Keratinocyte (primary cell): ENCODE measurements at regions not wholly inside any gene's neighbourhood (a gene's known extent, or its start where the extent isn't known, plus 50 kb on each side); places are given as distances from the start of the nearest gene placed in this dataset.
A peak's percentile ranks its signal among the peaks of the same experiment; 100 is the strongest.
"Not testable (repeated sequence)": the region's sequence is repeated elsewhere in the genome, so short reads cannot be mapped to it uniquely, and the experiment has no call there.

Experiments used
- DNase-seq: peaks from one replicate; pipeline ENCODE4 v3.0.0-alpha.2; 2011; ENCODE audit warnings: low read depth, missing footprints, low spot score
- FAIRE-seq: peaks from 2 replicates; lab custom pipeline; 2011; peaks lifted over from hg19 to GRCh38; lab: Jason Lieb, UNC
- H2AFZ ChIP-seq: 2 replicates; pipeline ENCODE4 v1.6.0; 2012; ENCODE audit warnings: low read length, control low read depth, inconsistent platforms; ENCODE audit not compliant: control insufficient read depth
- H3K27ac ChIP-seq: 2 replicates; pipeline ENCODE4 v1.5.1; 2011; ENCODE audit warnings: low read length; ENCODE audit not compliant: control insufficient read depth, insufficient read depth
- H3K27me3 ChIP-seq: 3 replicates; pipeline ENCODE4 v1.6.0; 2011; ENCODE audit warnings: low read length; ENCODE audit not compliant: control insufficient read depth, insufficient read depth; ENCODE audit errors: extremely low read depth
- H3K36me3 ChIP-seq, 2 experiments: 2 replicates in 1 of 2; 3 replicates in 1 of 2; pipeline ENCODE4 v1.5.1; 2011; ENCODE audit warnings: low read length in 2 of 2, mild to moderate bottlenecking in 1 of 2; ENCODE audit not compliant: control insufficient read depth in 2 of 2, insufficient read depth in 2 of 2; ENCODE audit errors: extremely low read depth in 1 of 2
- H3K4me1 ChIP-seq: 3 replicates; pipeline ENCODE4 v1.5.1; 2011; ENCODE audit warnings: low read length; ENCODE audit not compliant: control insufficient read depth, insufficient read depth; ENCODE audit errors: extremely low read depth
- H3K4me2 ChIP-seq: 3 replicates; pipeline ENCODE4 v1.6.0; 2011; ENCODE audit warnings: low read depth, low read length; ENCODE audit not compliant: control insufficient read depth, insufficient read depth; ENCODE audit errors: extremely low read depth
- H3K4me3 ChIP-seq, 3 experiments: fragments of 200-600 bp in 1 of 3; sonication (generic) in 1 of 3; 2 replicates in 2 of 3; 3 replicates in 1 of 3; pipeline ENCODE4 v1.5.1; 2011 to 2016; ENCODE audit warnings: low read length in 3 of 3, mild to moderate bottlenecking in 3 of 3, control low read depth in 2 of 3, inconsistent platforms in 1 of 3, low read depth in 1 of 3, mixed read lengths in 1 of 3, mixed run types in 1 of 3, moderate library complexity in 1 of 3; ENCODE audit not compliant: control insufficient read depth in 2 of 3, insufficient read depth in 2 of 3; ENCODE audit errors: extremely low read depth in 1 of 3
- H3K79me2 ChIP-seq: 2 replicates; pipeline ENCODE4 v1.6.0; 2012; ENCODE audit warnings: low read length; ENCODE audit not compliant: control insufficient read depth, insufficient read depth
- H3K9ac ChIP-seq: 3 replicates; pipeline ENCODE4 v1.6.0; 2011; ENCODE audit warnings: low read length; ENCODE audit not compliant: control insufficient read depth, insufficient read depth; ENCODE audit errors: extremely low read depth
- H3K9me1 ChIP-seq: 3 replicates; pipeline ENCODE4 v1.6.0; 2011; ENCODE audit warnings: low read length; ENCODE audit not compliant: control insufficient read depth, insufficient read depth; ENCODE audit errors: extremely low read depth
- H3K9me3 ChIP-seq: 2 replicates; pipeline ENCODE4 v1.5.1; 2012; ENCODE audit warnings: low read depth, low read length; ENCODE audit not compliant: control insufficient read depth
- H4K20me1 ChIP-seq: 3 replicates; pipeline ENCODE4 v1.6.0; 2011; ENCODE audit warnings: low read length; ENCODE audit not compliant: control insufficient read depth, insufficient read depth; ENCODE audit errors: extremely low read depth
- EZH2 ChIP-seq: IDR thresholded peaks from one replicate; pipeline ENCODE4 v1.6.1; 2012; ENCODE audit warnings: inconsistent platforms, mild to moderate bottlenecking, low read length, moderate library complexity
- dilution Hi-C: fragments of 300-500 bp; cut with MboI; formaldehyde crosslinking; loops from one replicate; pipeline ENCODE4 v1.7.0; 2020; ENCODE audit warnings: low sequenced_read_pairs; ENCODE audit not compliant: extremely low pct_ligation_motif_present
- TF ChIP-seq, protein P1 (sequence below), 3 experiments: IDR thresholded peaks in 1 of 3; conservative IDR thresholded peaks in 1 of 3; optimal IDR thresholded peaks in 1 of 3; 2 replicates in 2 of 3; 3 replicates in 1 of 3; pipeline versions ENCODE3 to v1.5.1; 2011; ENCODE audit warnings: low read length in 3 of 3, mild to moderate bottlenecking in 3 of 3, moderate library complexity in 2 of 3, control low read depth in 1 of 3, inconsistent platforms in 1 of 3; ENCODE audit not compliant: insufficient read depth in 2 of 3; ENCODE audit errors: extremely low read depth in 1 of 3

- no peak for TF ChIP-seq EZH2
- TF ChIP-seq, protein P1, sequence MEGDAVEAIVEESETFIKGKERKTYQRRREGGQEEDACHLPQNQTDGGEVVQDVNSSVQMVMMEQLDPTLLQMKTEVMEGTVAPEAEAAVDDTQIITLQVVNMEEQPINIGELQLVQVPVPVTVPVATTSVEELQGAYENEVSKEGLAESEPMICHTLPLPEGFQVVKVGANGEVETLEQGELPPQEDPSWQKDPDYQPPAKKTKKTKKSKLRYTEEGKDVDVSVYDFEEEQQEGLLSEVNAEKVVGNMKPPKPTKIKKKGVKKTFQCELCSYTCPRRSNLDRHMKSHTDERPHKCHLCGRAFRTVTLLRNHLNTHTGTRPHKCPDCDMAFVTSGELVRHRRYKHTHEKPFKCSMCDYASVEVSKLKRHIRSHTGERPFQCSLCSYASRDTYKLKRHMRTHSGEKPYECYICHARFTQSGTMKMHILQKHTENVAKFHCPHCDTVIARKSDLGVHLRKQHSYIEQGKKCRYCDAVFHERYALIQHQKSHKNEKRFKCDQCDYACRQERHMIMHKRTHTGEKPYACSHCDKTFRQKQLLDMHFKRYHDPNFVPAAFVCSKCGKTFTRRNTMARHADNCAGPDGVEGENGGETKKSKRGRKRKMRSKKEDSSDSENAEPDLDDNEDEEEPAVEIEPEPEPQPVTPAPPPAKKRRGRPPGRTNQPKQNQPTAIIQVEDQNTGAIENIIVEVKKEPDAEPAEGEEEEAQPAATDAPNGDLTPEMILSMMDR (optimal IDR thresholded peaks at IDR 0.05 in 1 of 3, IDR thresholded peaks at IDR 0.05 in 1 of 3, conservative IDR thresholded peaks at IDR 0.05 in 1 of 3; ENCODE audit: extremely low read depth in 1 of 3, insufficient read depth in 2 of 3, low read length in 3 of 3), result no peak
- H3K9ac ChIP-seq, result no peak overlapping the region
- H3K36me3 ChIP-seq, result no peaks in the 10 kb centered on the region
- H3K79me2 ChIP-seq, result no peaks in the 10 kb centered on the region
- H3K9me3 ChIP-seq, result no peaks in the 10 kb centered on the region
- H3K9me1 ChIP-seq, result no peaks in the 10 kb centered on the region
- FAIRE-seq, result peak; percentile 92
- peak overlapping the region; percentile 46 for H3K4me2 ChIP-seq
- dilution Hi-C loops, result no loop called here
- H3K27me3 ChIP-seq, result no peaks in the 10 kb centered on the region
- H4K20me1 ChIP-seq, result no peaks in the 10 kb centered on the region
- peak overlapping the region; percentile 27 for H2AFZ ChIP-seq
- no peak overlapping the region for H3K27ac ChIP-seq
- peaks cover 9% of the 10 kb centered on the region for H3K4me1 ChIP-seq
- no peak overlapping the region for H3K4me3 ChIP-seq
- peak; percentile 2 for DNase-seq
Observed at GRCh38 chr2:144625226-144625625, 105.3 kb upstream of the ZEB2 start.

GRCh38 chr2:144624451-144624850 lies 104.5 kb upstream of the ZEB2 start:
- Histone ChIP-seq H2AFZ (no peak overlapping the region), H3K79me2 (no peaks in the 10 kb centered on the region), H3K36me3 (no peaks in the 10 kb centered on the region), H4K20me1 (no peaks in the 10 kb centered on the region), H3K27ac (no peak overlapping the region), H3K9me3 (no peaks in the 10 kb centered on the region), H3K27me3 (no peaks in the 10 kb centered on the region), H3K4me3 (no peak overlapping the region), H3K4me1 (peaks cover 9% of the 10 kb centered on the region), H3K4me2 (no peak overlapping the region), H3K9me1 (no peaks in the 10 kb centered on the region), H3K9ac (no peak overlapping the region)
- no peak for FAIRE-seq
- DNase-seq, result no peak
- dilution Hi-C loops, result no loop called here
- TF ChIP-seq EZH2, result no peak
- TF ChIP-seq, protein P1 (optimal IDR thresholded peaks at IDR 0.05 in 1 of 3, IDR thresholded peaks at IDR 0.05 in 1 of 3, conservative IDR thresholded peaks at IDR 0.05 in 1 of 3; ENCODE audit: extremely low read depth in 1 of 3, insufficient read depth in 2 of 3, low read length in 3 of 3), result no peak

GRCh38 chr2:144622373-144622772 lies 102.5 kb upstream of the ZEB2 start:
- H3K4me1 ChIP-seq, H3K36me3 ChIP-seq, DNase-seq, H3K4me3 ChIP-seq, FAIRE-seq, H3K9me3 ChIP-seq, H3K4me2 ChIP-seq, H2AFZ ChIP-seq, H3K27ac ChIP-seq, H3K27me3 ChIP-seq, H3K9ac ChIP-seq, H3K79me2 ChIP-seq, dilution Hi-C loops, H4K20me1 ChIP-seq, H3K9me1 ChIP-seq: not testable (repeated sequence)
